Uterus (tissue), 2 donors: ENCODE measurements at regions not wholly inside any gene's neighbourhood (a gene's known extent, or its start where the extent isn't known, plus 50 kb on each side); places are given as distances from the start of the nearest gene placed in this dataset.

Experiments used
- POLR2A ChIP-seq, 2 donors: fragments of 450-650 bp; IDR thresholded peaks; one replicate each; pipeline ENCODE4 v1.6.1; 2016; ENCODE audit warnings: antibody characterized with exemption in 2 of 2, mild to moderate bottlenecking in 1 of 2, moderate library complexity in 1 of 2
- TF ChIP-seq, protein P1 (sequence below), 4 experiments: fragments of 200-600 bp in 2 of 4; fragments of 450-650 bp in 2 of 4; sonication (generic) in 2 of 4; IDR thresholded peaks; one replicate each; pipeline ENCODE4 v1.5.1; 2016 to 2019; ENCODE audit warnings: antibody characterized with exemption in 4 of 4, mild to moderate bottlenecking in 2 of 4, moderate library complexity in 1 of 4

DNA sequence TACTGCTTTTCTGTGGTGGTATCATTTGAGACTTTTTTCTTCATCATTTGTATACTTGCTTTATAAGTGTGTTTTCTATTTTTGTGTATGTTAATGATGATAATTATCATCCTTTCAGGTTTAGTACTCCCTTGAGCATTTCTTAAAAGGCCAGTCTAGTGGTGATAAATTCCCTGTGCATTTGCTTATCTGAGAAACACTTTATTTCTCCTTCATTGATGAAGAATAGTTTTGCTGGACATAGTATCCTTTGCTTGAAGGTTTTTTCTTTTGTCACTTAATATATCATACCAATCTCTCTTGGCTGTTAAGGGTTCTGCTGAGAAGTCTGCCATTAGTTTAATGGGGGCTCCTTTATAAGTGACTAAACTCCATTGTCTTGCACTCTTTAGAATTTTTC, 123.2 kb upstream of the IRAK1BP1 start:
- TF ChIP-seq, protein P1, sequence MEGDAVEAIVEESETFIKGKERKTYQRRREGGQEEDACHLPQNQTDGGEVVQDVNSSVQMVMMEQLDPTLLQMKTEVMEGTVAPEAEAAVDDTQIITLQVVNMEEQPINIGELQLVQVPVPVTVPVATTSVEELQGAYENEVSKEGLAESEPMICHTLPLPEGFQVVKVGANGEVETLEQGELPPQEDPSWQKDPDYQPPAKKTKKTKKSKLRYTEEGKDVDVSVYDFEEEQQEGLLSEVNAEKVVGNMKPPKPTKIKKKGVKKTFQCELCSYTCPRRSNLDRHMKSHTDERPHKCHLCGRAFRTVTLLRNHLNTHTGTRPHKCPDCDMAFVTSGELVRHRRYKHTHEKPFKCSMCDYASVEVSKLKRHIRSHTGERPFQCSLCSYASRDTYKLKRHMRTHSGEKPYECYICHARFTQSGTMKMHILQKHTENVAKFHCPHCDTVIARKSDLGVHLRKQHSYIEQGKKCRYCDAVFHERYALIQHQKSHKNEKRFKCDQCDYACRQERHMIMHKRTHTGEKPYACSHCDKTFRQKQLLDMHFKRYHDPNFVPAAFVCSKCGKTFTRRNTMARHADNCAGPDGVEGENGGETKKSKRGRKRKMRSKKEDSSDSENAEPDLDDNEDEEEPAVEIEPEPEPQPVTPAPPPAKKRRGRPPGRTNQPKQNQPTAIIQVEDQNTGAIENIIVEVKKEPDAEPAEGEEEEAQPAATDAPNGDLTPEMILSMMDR (IDR thresholded peaks at IDR 0.05), result no peak
- TF ChIP-seq POLR2A (IDR thresholded peaks at IDR 0.05), result no peak
